RWPE1 (cell line): ENCODE measurements at regions not wholly inside any gene's neighbourhood (a gene's known extent, or its start where the extent isn't known, plus 50 kb on each side); places are given as distances from the start of the nearest gene placed in this dataset.

Experiments
- CTCF ChIA-PET: fragments of 350-600 bp; sonication (Branson Sonifier 250); formaldehyde crosslinking; extraction: SDS; loops from one replicate; lab custom pipeline; 2021; lab: Yijun Ruan, JAX
- POLR2A ChIA-PET: fragments of 400-600 bp; formaldehyde crosslinking; extraction: SDS; loops from one replicate; lab custom pipeline; 2020; ENCODE audit warnings: antibody characterized with exemption; ENCODE audit not compliant: low non-redundant PET; lab: Yijun Ruan, JAX
- DNase-seq: peaks from one replicate; pipeline ENCODE4 v3.0.0; 2012; ENCODE audit warnings: low spot score
- H3K27ac ChIP-seq: fragments of 450-650 bp; 2 replicates; pipeline ENCODE4 v1.5.1; 2017
- TF ChIP-seq, protein P1 (sequence below): fragments of 450-650 bp; conservative IDR thresholded peaks from 2 replicates; pipeline ENCODE4 v1.5.1; 2017; ENCODE audit warnings: low read depth, mild to moderate bottlenecking

DNA sequence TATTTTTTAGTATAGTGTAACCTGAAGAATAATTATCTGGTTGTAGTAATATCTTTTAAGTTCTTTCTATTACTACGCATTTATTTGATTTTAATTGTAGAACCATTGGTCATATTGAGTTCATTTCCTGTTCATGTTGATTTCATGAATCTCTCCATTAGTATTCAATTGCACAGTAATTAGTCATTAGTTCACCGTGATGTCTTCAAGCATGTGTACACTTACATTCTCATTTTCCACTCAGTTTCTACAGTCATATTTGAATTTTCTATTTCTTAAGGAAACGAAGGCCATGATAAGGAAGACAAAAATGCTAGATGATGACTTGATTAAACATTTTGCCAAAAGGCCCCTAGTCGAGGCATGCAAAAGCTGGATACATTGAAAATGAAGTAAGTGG lies 333.7 kb upstream of the FANCL start:
- CTCF ChIA-PET: interaction anchor here (0.6 kb wide), 3 partner anchors 16 to 140 kb away, joined by 3 to 7 read pairs (median 4); no protein-coding TSS in a partner anchor

DNA sequence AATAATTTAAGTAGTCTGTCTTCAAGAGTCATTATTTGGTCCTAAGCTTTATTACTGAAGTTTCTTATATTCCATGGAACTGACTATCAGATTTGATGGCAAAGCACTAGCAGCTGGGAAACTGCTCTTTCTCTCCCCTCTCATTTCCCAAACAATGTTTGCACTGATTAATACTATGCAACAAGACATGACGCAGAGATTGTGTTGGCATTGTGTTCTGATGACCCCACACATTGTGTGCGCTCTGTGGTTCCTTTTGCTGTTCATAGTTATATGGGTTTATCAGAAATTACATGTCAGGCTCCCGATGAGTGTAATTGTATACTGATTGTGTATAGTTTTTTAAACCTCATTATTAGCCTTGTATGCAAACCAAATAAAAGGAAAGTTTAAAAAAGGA lies 331.6 kb upstream of the FANCL start:
- H3K27ac ChIP-seq: no peak overlapping the region
- TF ChIP-seq, protein P1, sequence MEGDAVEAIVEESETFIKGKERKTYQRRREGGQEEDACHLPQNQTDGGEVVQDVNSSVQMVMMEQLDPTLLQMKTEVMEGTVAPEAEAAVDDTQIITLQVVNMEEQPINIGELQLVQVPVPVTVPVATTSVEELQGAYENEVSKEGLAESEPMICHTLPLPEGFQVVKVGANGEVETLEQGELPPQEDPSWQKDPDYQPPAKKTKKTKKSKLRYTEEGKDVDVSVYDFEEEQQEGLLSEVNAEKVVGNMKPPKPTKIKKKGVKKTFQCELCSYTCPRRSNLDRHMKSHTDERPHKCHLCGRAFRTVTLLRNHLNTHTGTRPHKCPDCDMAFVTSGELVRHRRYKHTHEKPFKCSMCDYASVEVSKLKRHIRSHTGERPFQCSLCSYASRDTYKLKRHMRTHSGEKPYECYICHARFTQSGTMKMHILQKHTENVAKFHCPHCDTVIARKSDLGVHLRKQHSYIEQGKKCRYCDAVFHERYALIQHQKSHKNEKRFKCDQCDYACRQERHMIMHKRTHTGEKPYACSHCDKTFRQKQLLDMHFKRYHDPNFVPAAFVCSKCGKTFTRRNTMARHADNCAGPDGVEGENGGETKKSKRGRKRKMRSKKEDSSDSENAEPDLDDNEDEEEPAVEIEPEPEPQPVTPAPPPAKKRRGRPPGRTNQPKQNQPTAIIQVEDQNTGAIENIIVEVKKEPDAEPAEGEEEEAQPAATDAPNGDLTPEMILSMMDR: no peak
- DNase-seq: no peak
- CTCF ChIA-PET: interaction anchor here (2.0 kb wide), 1 partner anchor 108 kb away, joined by 9 read pairs; no protein-coding TSS in a partner anchor
- POLR2A ChIA-PET: no interaction called here

More for the DNA sequence above, 333.7 kb upstream of the FANCL start:
- no peak for DNase-seq
- POLR2A ChIA-PET: no interaction called here
- H3K27ac ChIP-seq: no peak overlapping the region
- TF ChIP-seq, protein P1: no peak

DNA sequence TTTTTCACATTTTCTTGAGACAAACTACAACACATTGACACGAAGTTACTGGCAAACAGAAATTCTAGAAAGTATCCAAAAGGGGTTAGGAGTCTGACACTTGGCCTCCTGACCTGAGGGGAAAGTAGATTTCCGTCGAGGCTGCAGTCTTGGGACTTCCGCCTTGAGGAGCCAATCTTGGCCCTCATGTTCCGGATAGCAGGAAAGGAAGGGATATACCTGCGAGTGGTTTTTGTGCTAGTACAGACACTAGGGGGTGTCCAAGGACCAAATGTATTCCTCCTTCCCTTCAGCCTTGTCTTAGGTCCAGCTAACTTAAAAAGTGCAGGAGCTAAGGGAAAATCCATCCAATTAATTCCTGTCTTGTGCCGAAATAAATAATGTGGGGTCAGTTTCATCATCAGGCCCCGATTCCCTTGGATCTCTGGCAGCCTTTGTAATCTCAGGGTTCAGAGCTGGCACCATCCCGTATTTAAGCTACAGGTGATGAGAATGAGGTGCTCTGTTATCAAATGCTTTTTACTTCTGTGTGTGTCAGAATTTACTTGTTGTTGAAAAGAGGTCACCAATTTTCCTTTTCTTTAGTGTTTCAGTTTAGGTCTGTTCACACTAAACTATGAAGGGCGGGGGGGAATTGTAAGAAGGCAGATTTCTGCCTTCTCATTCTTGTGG lies 330.2 kb upstream of the FANCL start:
- no peak overlapping the region for H3K27ac ChIP-seq
- ChIA-PET POLR2A (no interaction called here), CTCF (interaction anchor here (0.5 to 2.0 kb wide), 12 partner anchors 14 to 1994 kb away, joined by 3 to 9 read pairs (median 4); no protein-coding TSS in a partner anchor)
- peak; percentile 68 for DNase-seq
- TF ChIP-seq, protein P1: peak; percentile 80

DNA sequence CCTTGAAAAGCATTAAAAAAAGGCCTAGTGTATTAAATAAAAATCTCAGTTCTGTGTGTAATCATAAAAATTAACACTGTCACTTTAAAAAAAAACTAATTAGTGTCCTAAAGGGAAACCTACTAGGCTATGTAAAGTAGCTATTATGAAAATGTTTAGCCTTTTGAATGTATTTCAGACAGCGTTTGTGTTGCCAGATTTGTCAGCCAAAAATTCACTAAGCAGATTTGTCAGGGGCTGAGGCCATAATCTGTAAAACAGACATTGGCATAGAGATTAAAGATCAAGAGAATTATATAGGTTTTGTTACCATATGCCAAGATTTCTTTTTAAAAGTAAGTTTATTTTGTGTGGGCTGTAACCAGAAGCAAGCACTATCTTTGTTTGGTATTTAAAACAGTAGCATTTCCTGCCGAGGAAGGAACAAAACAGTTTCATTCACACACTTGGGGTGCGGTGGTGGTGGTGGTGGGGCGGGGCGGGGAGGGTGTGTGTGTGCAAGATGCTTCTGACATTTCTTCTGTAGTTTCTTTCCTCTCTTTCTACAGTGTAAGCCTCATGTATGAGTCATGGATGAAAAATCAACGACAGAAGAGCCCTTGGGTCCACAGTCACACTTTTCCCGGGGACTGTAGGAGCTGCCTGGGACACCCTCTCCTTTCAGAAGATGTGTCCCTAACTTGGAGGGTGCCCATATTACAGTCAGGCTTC lies 328.5 kb upstream of the FANCL start:
- peak; percentile 20 for DNase-seq
- no peak overlapping the region for H3K27ac ChIP-seq
- ChIA-PET POLR2A (no interaction called here), CTCF (no interaction called here)
- TF ChIP-seq, protein P1: no peak

DNA sequence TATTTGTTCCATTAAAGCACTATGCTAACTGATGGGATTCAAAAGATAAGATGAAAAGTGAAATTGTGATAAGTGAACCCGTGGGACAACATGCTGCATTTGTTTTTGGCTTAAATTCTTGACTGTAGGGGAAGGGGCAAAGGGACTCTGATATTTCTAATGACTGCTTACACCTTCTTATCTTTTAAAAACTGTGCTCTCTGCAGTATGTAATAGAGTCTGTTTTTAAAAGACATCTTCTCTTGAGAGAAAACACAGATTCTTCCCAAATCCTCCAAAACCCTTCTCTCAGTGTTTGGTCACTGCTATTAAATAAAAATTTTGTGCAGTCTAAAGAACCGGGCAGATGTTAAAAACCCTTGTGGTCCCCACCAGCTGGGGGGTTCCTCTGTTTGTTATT lies 327.8 kb upstream of the FANCL start:
- TF ChIP-seq, protein P1: no peak
- ChIA-PET CTCF (no interaction called here), POLR2A (no interaction called here)
- no peak for DNase-seq
- no peak overlapping the region for H3K27ac ChIP-seq

DNA sequence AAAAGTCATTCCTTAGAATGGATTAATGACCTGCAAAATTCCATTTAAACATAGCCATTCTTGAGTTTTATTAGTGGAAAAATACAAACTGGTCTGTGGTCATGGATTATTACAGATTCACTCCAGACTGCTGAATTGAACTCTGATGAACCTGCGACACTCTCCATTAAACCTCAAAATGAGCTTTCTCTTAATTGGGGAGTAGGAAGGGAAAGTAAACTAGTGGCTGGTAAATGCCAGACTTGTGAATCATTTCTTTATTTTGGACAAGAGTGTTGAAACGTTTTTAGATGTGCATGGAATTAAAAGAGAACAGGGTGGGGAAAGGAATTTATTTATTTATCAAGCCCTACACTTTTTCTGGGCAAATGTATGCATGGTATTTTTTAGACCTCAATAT lies 321.2 kb upstream of the FANCL start:
- ChIA-PET POLR2A (no interaction called here), CTCF (no interaction called here)
- TF ChIP-seq, protein P1: no peak
- peak; percentile 60 for DNase-seq
- H3K27ac ChIP-seq: no peak overlapping the region
